Keratinocyte (primary cell): ENCODE measurements at regions not wholly inside any gene's neighbourhood (a gene's known extent, or its start where the extent isn't known, plus 50 kb on each side); places are given as distances from the start of the nearest gene placed in this dataset.
"Not testable (repeated sequence)": the region's sequence is repeated elsewhere in the genome, so short reads cannot be mapped to it uniquely, and the experiment has no call there.

Experiments used
- DNase-seq: peaks from one replicate; pipeline ENCODE4 v3.0.0-alpha.2; 2011; ENCODE audit warnings: low read depth, missing footprints, low spot score
- FAIRE-seq: peaks from 2 replicates; lab custom pipeline; 2011; peaks lifted over from hg19 to GRCh38; lab: Jason Lieb, UNC
- H2AFZ ChIP-seq: 2 replicates; pipeline ENCODE4 v1.6.0; 2012; ENCODE audit warnings: low read length, control low read depth, inconsistent platforms; ENCODE audit not compliant: control insufficient read depth
- H3K27ac ChIP-seq: 2 replicates; pipeline ENCODE4 v1.5.1; 2011; ENCODE audit warnings: low read length; ENCODE audit not compliant: control insufficient read depth, insufficient read depth
- H3K27me3 ChIP-seq: 3 replicates; pipeline ENCODE4 v1.6.0; 2011; ENCODE audit warnings: low read length; ENCODE audit not compliant: control insufficient read depth, insufficient read depth; ENCODE audit errors: extremely low read depth
- H3K36me3 ChIP-seq, 2 experiments: 2 replicates in 1 of 2; 3 replicates in 1 of 2; pipeline ENCODE4 v1.5.1; 2011; ENCODE audit warnings: low read length in 2 of 2, mild to moderate bottlenecking in 1 of 2; ENCODE audit not compliant: control insufficient read depth in 2 of 2, insufficient read depth in 2 of 2; ENCODE audit errors: extremely low read depth in 1 of 2
- H3K4me1 ChIP-seq: 3 replicates; pipeline ENCODE4 v1.5.1; 2011; ENCODE audit warnings: low read length; ENCODE audit not compliant: control insufficient read depth, insufficient read depth; ENCODE audit errors: extremely low read depth
- H3K4me2 ChIP-seq: 3 replicates; pipeline ENCODE4 v1.6.0; 2011; ENCODE audit warnings: low read depth, low read length; ENCODE audit not compliant: control insufficient read depth, insufficient read depth; ENCODE audit errors: extremely low read depth
- H3K4me3 ChIP-seq, 3 experiments: fragments of 200-600 bp in 1 of 3; sonication (generic) in 1 of 3; 2 replicates in 2 of 3; 3 replicates in 1 of 3; pipeline ENCODE4 v1.5.1; 2011 to 2016; ENCODE audit warnings: low read length in 3 of 3, mild to moderate bottlenecking in 3 of 3, control low read depth in 2 of 3, inconsistent platforms in 1 of 3, low read depth in 1 of 3, mixed read lengths in 1 of 3, mixed run types in 1 of 3, moderate library complexity in 1 of 3; ENCODE audit not compliant: control insufficient read depth in 2 of 3, insufficient read depth in 2 of 3; ENCODE audit errors: extremely low read depth in 1 of 3
- H3K79me2 ChIP-seq: 2 replicates; pipeline ENCODE4 v1.6.0; 2012; ENCODE audit warnings: low read length; ENCODE audit not compliant: control insufficient read depth, insufficient read depth
- H3K9ac ChIP-seq: 3 replicates; pipeline ENCODE4 v1.6.0; 2011; ENCODE audit warnings: low read length; ENCODE audit not compliant: control insufficient read depth, insufficient read depth; ENCODE audit errors: extremely low read depth
- H3K9me1 ChIP-seq: 3 replicates; pipeline ENCODE4 v1.6.0; 2011; ENCODE audit warnings: low read length; ENCODE audit not compliant: control insufficient read depth, insufficient read depth; ENCODE audit errors: extremely low read depth
- H3K9me3 ChIP-seq: 2 replicates; pipeline ENCODE4 v1.5.1; 2012; ENCODE audit warnings: low read depth, low read length; ENCODE audit not compliant: control insufficient read depth
- H4K20me1 ChIP-seq: 3 replicates; pipeline ENCODE4 v1.6.0; 2011; ENCODE audit warnings: low read length; ENCODE audit not compliant: control insufficient read depth, insufficient read depth; ENCODE audit errors: extremely low read depth
- CTCF ChIP-seq, 3 experiments: IDR thresholded peaks in 1 of 3; conservative IDR thresholded peaks in 1 of 3; optimal IDR thresholded peaks in 1 of 3; 2 replicates in 2 of 3; 3 replicates in 1 of 3; pipeline versions ENCODE3 to v1.5.1; 2011; ENCODE audit warnings: low read length in 3 of 3, mild to moderate bottlenecking in 3 of 3, moderate library complexity in 2 of 3, control low read depth in 1 of 3, inconsistent platforms in 1 of 3; ENCODE audit not compliant: insufficient read depth in 2 of 3; ENCODE audit errors: extremely low read depth in 1 of 3
- EZH2 ChIP-seq: IDR thresholded peaks from one replicate; pipeline ENCODE4 v1.6.1; 2012; ENCODE audit warnings: inconsistent platforms, mild to moderate bottlenecking, low read length, moderate library complexity
- dilution Hi-C: fragments of 300-500 bp; cut with MboI; formaldehyde crosslinking; loops from one replicate; pipeline ENCODE4 v1.7.0; 2020; ENCODE audit warnings: low sequenced_read_pairs; ENCODE audit not compliant: extremely low pct_ligation_motif_present

- no peak for TF ChIP-seq EZH2
- TF ChIP-seq CTCF (optimal IDR thresholded peaks at IDR 0.05 in 1 of 3, IDR thresholded peaks at IDR 0.05 in 1 of 3, conservative IDR thresholded peaks at IDR 0.05 in 1 of 3; ENCODE audit: extremely low read depth in 1 of 3, insufficient read depth in 2 of 3, low read length in 3 of 3) = no peak
- H3K36me3 ChIP-seq = peaks cover 9 to 18% of the 10 kb centered on the region in 2 experiments
- peaks cover 16% of the 10 kb centered on the region for H3K4me1 ChIP-seq
- no peaks in the 10 kb centered on the region for H3K9me3 ChIP-seq
- DNase-seq = no peak
- no peaks in the 10 kb centered on the region for H3K27me3 ChIP-seq
- dilution Hi-C loops = no loop called here
- H3K4me3 ChIP-seq = no peak overlapping the region
- H3K9ac ChIP-seq = no peak overlapping the region
- peaks cover 68% of the 10 kb centered on the region for H4K20me1 ChIP-seq
- no peak overlapping the region for H2AFZ ChIP-seq
- H3K9me1 ChIP-seq = peaks cover 15% of the 10 kb centered on the region
- peak overlapping the region; percentile 9 for H3K27ac ChIP-seq
- peaks cover 98% of the 10 kb centered on the region for H3K79me2 ChIP-seq
- peak; percentile 39 for FAIRE-seq
- peak overlapping the region; percentile 34 for H3K4me2 ChIP-seq
Measured at GRCh38 chr17:72572604-72573491, 452.0 kb downstream of the SOX9 start.

- H3K27ac ChIP-seq, H3K4me3 ChIP-seq, dilution Hi-C loops, H3K9me3 ChIP-seq, FAIRE-seq, H2AFZ ChIP-seq, H3K27me3 ChIP-seq, DNase-seq, H3K9ac ChIP-seq, H3K4me2 ChIP-seq: not testable (repeated sequence)
- Histone ChIP-seq H3K9me1 (peaks cover 15% of the 10 kb centered on the region), H3K36me3 (peaks cover 9 to 18% of the 10 kb centered on the region in 2 experiments), H4K20me1 (peaks cover 64% of the 10 kb centered on the region), H3K79me2 (peaks cover 98% of the 10 kb centered on the region), H3K4me1 (peaks cover 16% of the 10 kb centered on the region)
Measured at GRCh38 chr17:72573492-72573801, 452.6 kb downstream of the SOX9 start.
